Right renal pelvis (tissue), 4 donors: ENCODE measurements at regions not wholly inside any gene's neighbourhood (a gene's known extent, or its start where the extent isn't known, plus 50 kb on each side); places are given as distances from the start of the nearest gene placed in this dataset.

Experiments used
- DNase-seq, 4 donors: peaks; one replicate each; pipeline ENCODE4 v3.0.0-alpha.2; 2013; ENCODE audit warnings: low read depth in 4 of 4, low spot score in 3 of 4, missing footprints in 1 of 4

DNA sequence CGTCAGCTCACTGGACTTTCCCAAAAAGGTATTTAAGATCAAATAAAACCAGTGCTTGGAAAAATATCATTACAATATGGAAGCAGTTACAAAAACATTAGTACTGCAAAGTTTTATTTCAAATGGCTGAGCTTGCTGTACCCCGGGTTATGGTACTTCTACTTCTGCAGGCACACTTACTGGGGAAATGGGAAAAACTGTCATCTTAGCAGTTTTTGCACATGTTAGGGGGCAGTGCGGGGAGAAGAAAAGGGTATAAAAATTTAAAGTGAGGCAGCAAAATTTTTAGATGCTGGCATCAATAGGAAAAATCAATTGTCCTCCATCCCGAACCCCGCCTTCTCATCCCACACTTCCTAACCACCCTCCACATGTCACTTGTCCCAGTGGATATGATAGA is 133.4 kb downstream of the ATG4C start:
- DNase-seq, result no peak

DNA sequence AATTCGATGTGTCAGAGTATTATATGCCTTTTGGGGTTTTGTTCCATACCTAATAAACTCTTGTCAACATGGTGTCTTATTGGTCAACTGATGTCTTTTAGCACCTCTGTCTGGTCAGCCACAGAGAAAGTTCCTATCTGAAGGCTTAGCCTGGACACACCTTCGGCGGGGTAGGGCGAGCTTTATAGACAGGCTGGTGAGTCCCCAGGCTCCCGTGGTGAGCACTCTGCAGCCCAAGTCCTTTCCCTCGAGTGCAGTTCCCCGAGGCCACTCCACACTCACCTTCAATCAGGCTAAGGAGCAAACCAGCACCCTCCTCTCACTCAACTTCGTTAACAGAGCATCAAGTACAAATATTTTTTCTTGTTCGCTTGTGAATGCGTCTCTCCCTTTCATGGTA is 133.9 kb downstream of the ATG4C start:
- DNase-seq, result no peak

DNA sequence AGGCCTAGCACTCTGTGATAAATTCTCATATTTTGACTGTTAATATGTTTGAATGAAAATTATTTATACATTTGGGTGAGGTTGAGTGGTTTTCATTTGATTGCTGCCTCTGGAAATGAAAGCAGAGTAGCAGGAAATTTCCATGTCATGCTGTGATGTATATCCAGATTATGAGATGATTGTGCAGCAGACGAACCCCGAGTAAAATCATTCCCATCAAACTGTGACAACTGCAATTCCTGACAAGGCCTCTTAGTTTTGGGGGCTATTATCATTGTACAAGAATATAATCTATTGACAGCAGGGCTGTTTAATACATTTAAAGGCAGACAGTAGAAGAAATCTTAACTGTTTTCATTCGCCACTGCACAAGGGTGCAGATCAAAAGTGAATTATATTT is 134.8 kb downstream of the ATG4C start:
- DNase-seq, result no peak

DNA sequence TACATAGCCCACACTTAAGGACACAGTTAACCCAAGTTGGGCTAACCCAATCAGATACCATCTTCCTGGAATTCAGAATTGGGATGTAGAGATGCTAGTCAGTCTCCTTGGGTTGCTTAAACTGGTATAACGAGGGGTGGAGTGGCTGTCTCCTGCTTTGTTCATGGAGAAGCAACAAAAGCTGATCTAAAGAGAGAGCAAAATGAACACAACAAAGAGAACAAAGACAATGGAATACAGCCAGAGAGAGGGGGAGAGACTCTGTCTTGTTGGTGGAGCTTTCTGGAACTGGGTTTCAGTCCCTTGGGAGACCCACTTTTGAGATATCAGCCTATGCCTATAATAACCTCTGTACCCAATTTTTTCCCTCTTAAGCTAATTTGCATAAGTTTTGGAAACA is 138.1 kb downstream of the ATG4C start:
- DNase-seq, result no peak

DNA sequence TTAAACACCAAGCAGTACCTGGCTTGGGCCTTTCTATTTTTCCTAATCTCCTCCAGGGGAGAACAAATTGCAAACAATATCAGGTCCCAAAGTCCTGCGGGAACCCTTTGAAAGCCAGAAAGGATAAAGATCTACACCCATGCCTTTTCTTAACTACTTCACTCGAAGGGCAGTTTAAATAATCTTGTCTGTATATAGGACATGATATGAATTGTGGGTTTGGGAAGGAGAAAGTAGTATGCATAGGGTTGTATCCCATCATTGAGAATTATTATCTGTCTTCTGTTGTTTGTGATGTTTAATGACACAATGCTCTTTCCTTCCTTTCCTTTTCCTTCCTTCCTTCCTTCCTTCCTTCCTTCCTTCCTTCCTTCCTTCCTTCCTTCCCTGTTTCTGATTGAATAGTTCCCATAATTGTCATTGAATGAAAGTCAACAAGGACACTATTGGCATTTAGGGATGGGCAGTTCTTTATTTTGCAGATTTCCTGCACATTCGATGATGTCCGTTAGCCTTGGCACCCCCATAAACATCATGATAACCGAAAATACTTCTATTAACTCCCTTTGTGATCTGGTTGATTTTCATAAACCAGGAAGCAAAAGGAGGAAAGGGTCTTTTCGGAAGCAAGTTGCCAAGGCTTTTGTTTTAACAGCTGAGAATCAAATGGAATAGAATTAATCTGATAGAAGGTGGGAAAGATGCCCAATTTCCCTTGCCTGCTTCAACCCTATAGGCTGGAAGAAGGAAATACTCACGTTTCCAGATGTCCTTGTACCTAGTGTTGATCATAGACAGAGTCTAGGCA is 141.3 kb downstream of the ATG4C start:
- no peak for DNase-seq

DNA sequence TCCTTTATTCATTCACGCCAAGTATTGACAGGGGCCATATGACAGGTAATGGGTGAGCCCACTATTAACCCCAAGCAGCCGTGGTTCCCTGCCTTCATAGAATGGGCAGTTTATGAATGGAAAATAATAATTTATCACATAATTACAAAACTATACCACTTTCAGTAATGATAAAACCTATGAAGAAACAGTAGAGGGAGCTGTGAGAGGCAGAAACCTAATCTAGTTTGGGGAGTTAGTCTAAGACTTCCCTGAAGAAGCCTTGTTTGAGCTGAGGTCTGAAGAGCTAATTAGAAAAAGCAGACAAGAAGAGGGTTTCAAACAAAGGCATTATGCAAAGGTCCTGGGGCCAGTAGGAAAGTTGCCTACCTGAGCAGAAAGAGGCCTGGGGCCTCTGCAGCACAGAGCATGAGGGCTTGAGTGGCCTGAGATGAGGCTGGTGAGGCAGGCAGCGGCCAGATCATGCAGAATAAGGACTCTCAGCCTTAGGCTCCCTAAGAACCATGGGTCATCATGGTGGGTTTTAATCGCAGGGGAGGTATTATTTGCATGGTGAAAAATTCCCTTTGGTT is 142.8 kb downstream of the ATG4C start:
- no peak for DNase-seq

DNA sequence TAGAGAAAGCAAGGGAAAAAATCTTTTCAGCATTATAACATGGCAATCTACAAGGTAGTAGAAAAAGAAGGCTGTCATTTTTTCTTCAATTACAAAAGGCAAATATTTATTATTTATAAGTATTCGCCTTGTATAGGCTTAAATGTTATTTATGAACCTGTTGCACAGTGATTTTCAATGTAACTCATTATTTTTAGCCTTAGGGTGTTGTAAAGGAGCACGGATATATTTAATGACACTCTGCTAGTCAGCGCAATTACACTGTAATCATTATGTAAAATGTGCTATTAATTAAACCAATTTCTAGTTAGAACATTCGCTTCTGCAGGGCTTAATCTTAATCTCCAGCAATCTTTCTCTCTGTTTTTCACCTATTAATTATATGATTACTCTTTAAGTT is 145.0 kb downstream of the ATG4C start:
- no peak for DNase-seq

DNA sequence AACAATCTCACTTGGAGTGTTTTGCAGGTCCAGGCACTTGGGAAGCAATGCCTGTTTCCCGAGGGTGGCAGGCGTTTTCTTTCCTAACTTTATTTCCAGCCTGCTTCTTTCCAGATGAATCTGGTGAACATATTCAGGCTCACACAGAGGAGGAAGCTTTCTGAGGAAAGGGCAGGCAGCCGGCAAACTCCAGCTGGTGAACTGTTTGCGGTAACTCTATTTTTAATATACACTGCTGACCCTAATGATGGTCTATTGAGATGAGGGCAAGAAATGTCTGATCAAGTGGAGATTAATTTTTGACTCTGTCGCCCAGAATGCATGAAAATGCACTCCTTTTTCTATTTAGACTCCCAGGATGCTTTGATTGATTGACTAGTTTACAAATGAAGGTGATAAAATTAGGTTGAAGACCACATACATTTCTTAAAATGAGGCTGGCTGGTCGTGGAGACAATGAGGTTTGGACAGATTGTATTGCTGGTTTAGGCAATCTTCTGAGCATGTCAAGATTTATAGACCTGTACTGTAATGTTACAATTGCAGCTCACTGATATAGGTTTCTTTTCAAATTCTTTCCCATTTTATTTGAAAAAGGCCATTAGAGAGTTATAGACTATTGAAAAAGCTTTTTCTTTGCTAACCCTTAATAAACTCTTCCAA is 153.8 kb downstream of the ATG4C start:
- DNase-seq, result no peak

DNA sequence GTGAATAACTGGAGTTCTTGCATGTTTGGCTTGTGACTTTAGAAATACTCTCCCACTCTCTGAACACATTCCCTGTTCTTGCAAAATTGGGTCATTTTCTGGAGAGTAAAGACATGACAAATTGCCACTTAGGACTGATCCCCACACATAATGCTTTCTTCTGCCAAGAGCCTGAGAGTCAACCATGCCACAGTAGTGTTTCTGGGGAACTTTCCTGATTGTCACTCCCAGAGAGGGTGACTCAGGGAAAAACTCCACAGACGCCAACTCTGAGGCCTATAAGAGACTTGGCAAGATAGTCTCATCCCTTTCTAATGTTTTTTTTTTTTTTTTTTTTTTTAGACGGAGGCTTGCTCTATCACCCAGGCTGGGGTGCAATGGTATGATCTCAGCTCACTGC is 157.8 kb downstream of the ATG4C start:
- no peak for DNase-seq

DNA sequence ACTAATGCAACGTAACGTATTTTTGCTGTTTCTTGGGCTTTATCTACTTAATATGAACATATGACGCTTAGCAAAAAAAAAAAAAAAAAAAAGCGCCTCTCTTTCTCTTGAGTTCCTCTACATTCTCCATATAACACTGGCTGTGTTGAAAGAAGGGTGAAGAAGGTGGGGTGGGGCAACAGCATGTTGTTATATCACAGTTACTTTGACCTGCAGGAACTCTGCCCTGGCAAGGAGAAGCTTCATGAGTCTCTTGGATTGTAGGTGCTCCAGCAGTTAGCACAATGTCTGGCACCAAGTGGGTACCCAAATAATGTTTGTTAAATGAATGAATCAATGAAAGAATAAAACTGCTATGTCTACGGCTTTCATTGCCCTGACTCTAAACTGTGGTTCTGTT is 162.6 kb downstream of the ATG4C start:
- DNase-seq, result no peak

DNA sequence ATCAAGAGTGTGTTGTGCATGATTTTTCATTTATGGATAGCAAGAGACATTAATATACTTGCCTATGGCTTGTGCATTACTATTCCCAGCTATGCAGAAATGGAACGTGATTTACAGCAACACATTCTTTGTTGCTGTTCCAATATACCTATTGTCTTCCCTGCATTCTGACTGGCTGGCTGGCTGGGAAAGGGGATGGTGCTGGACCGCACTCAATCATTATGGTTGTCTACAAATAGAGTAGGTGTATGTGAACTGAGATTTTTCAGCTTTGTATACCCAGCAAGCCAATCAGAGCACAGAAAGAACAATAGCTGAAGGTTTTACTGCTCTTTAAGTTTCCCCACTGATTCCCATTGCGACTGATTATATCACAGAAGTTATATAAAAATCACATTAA is 167.5 kb downstream of the ATG4C start:
- no peak for DNase-seq

DNA sequence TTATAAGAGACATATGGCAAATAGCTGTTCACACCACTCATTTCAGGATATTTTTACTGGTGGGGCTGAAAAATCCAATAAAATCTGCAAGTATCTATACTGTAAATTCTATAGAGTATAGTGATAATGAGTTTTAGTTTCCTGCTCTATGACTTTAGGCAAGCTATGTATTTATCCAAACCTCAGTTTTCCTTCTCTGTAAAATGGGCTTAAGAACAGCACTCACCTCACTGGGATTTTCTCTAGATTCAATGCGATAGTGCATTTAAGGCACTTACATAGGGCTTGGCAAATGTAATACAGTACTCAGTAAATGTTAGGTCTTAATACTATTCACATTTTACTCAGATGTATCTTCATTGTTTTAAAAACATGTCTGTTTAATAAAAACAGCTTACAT is 168.7 kb downstream of the ATG4C start:
- no peak for DNase-seq

DNA sequence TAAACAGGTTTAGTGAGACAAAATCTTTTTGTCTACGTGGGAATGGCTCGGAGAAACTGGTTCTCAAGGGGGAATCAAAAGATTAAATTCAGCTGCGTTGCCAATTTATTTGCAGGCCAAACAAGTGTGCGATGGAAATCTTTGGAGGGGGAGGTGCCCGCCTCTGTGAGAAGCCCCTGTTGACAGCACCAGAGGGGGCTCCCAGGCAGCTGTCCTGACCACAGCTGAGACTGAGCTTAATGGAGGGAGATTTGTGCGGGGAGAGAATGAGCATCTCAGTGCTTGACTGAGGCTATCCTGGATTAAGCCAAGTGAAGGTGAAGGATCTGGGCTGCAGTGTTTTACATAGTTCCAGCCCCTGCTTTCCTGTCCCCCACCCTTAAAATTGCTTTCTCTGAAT is 169.7 kb downstream of the ATG4C start:
- no peak for DNase-seq

DNA sequence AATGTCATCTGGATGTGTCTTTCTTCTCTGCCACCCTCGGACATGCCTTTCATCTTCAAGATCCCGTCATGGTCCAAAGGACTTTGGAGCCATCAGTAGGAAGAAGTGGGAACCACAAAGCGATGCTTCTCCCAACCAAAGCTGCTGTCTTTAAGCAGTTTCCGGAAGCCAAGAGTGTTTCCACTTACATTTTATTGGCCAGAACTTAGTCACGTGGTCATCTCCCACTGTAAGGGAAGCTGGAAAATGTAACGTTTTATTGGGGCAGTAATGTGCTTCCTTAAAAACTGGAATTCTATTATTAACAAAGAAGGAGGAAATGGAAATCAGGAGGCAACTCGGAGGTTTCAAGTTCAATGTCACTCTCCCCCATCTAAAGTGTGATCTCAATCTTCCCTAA is 170.8 kb downstream of the ATG4C start:
- DNase-seq, result no peak

DNA sequence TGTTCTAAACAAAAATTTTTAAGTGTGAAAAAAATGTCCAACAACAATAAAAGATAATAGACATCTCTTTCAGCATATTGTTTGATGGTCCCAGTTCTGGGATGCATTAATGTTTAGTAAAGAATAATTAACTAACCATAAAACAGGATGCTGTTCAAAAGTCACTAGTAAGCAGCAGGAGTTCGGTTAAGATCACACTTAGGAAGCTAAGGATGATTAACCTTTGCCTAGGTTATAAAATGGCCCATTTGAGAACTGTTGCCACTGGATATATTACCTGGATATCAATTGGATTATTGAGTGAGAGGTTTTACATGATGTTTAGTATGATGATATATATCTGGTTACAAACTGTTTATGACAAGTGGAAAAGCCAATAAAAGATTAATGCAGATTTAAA is 171.7 kb downstream of the ATG4C start:
- DNase-seq, result no peak

DNA sequence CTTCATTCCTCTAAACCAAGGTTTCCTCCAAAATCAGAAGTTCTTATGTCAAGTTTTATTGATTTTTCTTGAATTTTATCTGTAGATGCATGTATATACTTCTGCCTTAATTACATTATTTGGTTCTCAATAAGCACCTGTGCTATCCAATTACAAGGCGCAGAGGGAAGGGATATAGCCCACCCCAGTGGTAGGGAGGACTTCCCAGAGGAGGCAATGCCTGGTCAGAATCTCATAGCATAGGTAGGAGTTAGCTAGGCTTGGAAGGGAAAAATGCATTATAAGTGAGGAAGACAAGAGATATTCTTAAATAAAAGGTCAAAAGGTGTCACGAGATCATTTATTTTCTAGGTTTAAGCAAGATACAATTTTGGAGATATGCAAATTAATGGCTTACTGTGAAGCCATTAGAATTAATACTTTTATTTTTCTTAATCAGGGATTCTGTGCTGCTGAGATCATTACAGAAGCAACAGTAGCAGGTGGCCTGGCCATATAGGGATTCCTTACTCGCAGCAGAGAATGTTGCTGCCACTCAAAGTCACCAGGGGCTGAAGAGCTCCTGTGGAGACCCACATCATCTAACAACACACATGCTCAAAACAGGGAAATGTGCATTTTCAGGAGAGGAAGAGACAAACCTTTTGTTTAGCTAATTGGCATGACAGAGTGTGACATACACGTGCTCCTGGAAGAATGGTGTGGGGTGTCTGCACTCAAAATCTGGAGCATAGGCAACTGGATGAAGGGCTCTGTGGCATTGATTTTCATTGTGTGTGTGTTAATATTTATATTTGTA is 178.3 kb downstream of the ATG4C start:
- no peak for DNase-seq

DNA sequence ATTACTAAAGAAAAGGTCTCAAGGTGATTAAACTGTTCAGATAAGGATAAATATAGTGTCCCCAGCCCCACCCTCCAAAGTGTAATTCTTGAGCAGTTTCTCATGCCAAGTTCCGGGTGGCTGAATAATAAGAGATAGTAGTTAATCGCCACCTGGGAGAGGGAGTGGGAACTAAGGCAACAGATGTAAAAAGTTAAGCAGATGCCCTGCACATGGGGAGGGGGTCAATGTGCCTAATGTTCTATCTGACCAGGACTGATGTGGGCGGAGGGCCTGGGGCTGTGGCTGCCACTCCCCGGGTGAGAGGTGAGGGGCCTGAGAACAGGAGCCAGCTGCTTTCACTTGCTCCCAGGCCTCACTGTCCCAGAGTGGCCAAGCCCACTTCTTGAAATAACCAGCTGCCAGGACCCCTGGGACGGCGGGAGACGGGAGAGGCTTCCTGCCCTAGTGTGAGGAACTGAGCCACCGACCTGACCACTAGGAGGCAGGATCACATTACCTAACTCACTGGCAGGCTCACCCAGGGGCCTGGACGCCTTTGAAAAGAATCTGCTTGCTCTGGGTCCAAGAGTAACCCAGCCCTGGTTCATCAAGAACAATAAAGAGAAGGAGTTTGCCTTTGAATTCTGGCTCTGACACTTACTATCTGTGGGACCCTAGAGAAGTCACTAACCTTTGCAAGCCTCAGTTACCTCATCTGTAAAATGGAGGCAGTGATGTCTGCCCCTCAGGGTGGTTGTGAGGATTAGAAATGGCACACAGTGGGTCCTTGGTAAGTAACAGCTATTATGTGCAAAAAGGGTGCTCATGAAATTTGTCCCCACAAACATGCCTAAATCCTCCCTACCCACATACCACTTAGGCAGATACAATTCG is 179.2 kb downstream of the ATG4C start:
- DNase-seq, result peak; percentile 15 to 38 (median 18)

DNA sequence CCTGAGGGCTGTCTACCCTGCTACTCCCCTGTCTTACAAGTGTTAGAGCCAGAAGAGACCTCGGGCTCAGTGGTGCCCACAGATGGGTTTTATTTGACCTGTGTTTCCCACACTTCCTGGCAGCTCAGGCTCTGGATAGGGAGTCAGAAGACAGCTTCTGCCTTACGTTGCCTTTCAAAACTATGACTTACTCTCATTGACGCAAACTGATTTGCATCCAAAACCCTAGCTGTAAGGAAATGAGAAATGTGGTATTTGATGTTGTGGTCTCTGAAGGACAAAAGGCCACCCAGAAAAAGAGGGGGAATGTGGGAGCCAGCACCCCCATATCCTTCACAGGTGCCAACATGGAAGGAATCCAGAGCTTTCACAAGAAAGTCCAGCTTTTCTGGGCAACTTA is 180.2 kb downstream of the ATG4C start:
- DNase-seq, result no peak

DNA sequence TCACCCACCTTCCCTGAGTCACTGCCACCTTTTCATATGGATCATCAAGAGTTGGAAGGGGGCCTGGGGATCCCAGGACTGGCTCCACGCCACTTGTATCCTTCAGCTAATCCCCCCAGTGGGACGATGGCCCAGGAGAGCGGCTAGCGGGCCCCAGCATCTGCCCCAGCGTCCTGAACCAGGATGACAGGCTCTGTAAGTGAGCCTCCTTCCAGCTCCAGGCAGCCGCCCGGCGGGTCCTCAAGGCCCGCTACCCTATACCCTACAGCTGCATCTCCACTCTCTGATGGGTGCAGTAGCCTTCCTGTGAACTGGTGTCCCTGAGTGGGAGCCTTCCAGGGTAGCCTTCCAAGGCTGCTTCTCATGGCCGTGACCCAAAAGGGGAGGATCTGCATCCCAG is 183.1 kb downstream of the ATG4C start:
- DNase-seq, result no peak

DNA sequence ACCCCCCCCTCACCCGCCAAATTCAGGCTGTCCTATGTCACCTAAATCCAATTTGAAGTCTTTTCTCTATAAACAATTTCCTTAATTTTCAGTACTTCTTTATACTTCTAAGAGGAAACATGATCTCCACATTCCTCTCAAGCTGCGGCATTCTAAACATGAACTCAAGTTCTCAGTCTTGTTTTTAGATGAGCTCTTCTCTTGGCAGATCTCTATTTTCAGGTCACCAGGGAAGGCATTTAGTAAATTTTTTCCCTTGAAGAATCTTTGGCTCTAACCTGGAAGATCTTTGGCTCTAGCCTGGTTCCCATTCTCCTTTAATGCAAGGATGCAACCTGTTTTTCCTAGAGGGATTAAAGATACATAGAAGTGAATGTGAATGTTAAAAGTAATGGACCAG is 193.4 kb downstream of the ATG4C start:
- no peak for DNase-seq
